ENCODE measurements at regions not wholly inside any gene's neighbourhood (a gene's known extent, or its start where the extent isn't known, plus 50 kb on each side); places are given as distances from the start of the nearest gene placed in this dataset.

DNA sequence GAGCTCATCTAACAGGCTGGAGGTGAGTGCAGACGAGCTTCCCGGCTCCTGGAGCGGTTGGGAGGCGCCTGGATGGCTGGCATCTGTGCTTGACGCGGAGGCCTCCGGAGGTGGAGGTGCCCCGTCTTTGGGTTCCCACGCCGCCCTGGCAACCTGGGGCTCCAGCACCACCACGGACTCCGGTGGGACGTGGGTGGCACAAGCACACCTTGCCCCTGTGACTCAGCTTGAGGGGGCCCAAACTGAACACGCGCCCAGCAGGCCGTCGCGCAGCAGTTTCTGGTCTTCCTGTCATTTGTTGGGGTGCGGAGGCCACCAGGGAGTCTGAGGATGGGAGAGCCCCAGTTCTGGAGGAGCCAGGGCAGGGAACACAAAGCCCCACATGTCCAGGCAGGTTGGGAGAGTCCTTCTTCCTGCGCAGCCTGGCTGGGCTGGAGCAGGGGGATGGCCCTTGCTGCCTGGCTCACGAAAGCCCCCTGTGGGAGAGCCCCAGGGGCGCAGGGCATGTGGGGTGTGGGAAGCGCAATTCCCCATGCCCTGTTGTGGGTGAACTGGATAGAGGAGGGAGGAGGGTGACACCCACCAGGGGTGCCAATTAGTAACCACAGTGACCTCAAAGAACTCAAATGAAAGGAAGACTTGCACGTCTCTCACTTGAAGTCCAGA lies 1378.6 kb upstream of the DEFB115 start:
- TF ChIP-seq, protein P1, sequence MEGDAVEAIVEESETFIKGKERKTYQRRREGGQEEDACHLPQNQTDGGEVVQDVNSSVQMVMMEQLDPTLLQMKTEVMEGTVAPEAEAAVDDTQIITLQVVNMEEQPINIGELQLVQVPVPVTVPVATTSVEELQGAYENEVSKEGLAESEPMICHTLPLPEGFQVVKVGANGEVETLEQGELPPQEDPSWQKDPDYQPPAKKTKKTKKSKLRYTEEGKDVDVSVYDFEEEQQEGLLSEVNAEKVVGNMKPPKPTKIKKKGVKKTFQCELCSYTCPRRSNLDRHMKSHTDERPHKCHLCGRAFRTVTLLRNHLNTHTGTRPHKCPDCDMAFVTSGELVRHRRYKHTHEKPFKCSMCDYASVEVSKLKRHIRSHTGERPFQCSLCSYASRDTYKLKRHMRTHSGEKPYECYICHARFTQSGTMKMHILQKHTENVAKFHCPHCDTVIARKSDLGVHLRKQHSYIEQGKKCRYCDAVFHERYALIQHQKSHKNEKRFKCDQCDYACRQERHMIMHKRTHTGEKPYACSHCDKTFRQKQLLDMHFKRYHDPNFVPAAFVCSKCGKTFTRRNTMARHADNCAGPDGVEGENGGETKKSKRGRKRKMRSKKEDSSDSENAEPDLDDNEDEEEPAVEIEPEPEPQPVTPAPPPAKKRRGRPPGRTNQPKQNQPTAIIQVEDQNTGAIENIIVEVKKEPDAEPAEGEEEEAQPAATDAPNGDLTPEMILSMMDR (IDR thresholded peaks at IDR 0.05) = no peak
- no peak for TF ChIP-seq EZH2 (IDR thresholded peaks at IDR 0.05)

Data from neural progenitor cell (in vitro differentiated cells).